H1 (cell line): ENCODE measurements at regions not wholly inside any gene's neighbourhood (a gene's known extent, or its start where the extent isn't known, plus 50 kb on each side); places are given as distances from the start of the nearest gene placed in this dataset.

Source experiments
- CTCF ChIA-PET: fragments of 300-600 bp; sonication (Branson Sonifier 250); formaldehyde crosslinking; loops from one replicate; lab custom pipeline; 2021; ENCODE audit not compliant: partially characterized antibody; lab: Charles Lee
- POLR2A ChIA-PET: fragments of 300-600 bp; sonication (Branson Sonifier 250); formaldehyde crosslinking; loops from one replicate; lab custom pipeline; 2021; ENCODE audit warnings: inconsistent platforms; ENCODE audit not compliant: partially characterized antibody; lab: Charles Lee
- DNase-seq, 2 experiments: peaks; one replicate each; pipeline versions ENCODE4 v3.0.0 to v3.0.0-alpha.2; 2010 to 2022; ENCODE audit warnings: low spot score in 2 of 2, low read depth in 1 of 2, mixed read lengths in 1 of 2
- FAIRE-seq: peaks from 2 replicates; lab custom pipeline; 2011; peaks lifted over from hg19 to GRCh38; lab: Jason Lieb, UNC
- H2AFZ ChIP-seq: 2 replicates; pipeline ENCODE4 v1.8.1; 2012; ENCODE audit warnings: low read length, inconsistent platforms
- H2AK5ac ChIP-seq: 2 replicates; pipeline ENCODE4 v1.6.1; 2013; ENCODE audit warnings: low read depth, low read length
- H2BK120ac ChIP-seq: replicated peaks from 2 replicates; pipeline ENCODE3; 2013; ENCODE audit warnings: low read depth, low read length, inconsistent platforms
- H2BK12ac ChIP-seq: 2 replicates; pipeline ENCODE4 v1.6.1; 2013; ENCODE audit warnings: low read depth, low read length
- H2BK15ac ChIP-seq: 2 replicates; pipeline ENCODE4 v1.6.1; 2013; ENCODE audit warnings: low read length
- H2BK20ac ChIP-seq: 2 replicates; pipeline ENCODE4 v1.6.1; 2013; ENCODE audit warnings: low read length
- H2BK5ac ChIP-seq: 2 replicates; pipeline ENCODE4 v1.6.1; 2013; ENCODE audit warnings: low read depth, low read length
- H3K14ac ChIP-seq: 2 replicates; pipeline ENCODE4 v1.6.1; 2013; ENCODE audit warnings: inconsistent platforms; ENCODE audit not compliant: insufficient read length
- H3K18ac ChIP-seq: 2 replicates; pipeline ENCODE4 v1.6.1; 2013; ENCODE audit warnings: low read length; ENCODE audit errors: extremely low read depth
- H3K23ac ChIP-seq: 2 replicates; pipeline ENCODE4 v1.6.1; 2013; ENCODE audit warnings: inconsistent platforms; ENCODE audit not compliant: insufficient read length
- H3K23me2 ChIP-seq: 2 replicates; pipeline ENCODE4 v1.6.1; 2013; ENCODE audit warnings: low read depth, low read length
- H3K27ac ChIP-seq: 2 replicates; pipeline ENCODE4 v1.6.1; 2011; ENCODE audit warnings: low read depth, low read length, inconsistent platforms
- H3K27me3 ChIP-seq, 4 experiments: replicated peaks in 1 of 4; 1 replicate in 1 of 4; 2 replicates in 3 of 4; pipeline versions ENCODE4 v1.6.1 to v1.8.1; 2011 to 2013; ENCODE audit warnings: low read length in 3 of 4, mild to moderate bottlenecking in 3 of 4, inconsistent platforms in 2 of 4, mixed read lengths in 2 of 4, moderate library complexity in 1 of 4; ENCODE audit not compliant: control insufficient read depth in 3 of 4, insufficient read depth in 3 of 4; ENCODE audit errors: extremely low read depth in 1 of 4
- H3K36me3 ChIP-seq, 4 experiments: 2 replicates each; pipeline versions ENCODE4 v1.6.1 to v1.8.1; 2011 to 2013; ENCODE audit warnings: mild to moderate bottlenecking in 4 of 4, low read length in 3 of 4, moderate library complexity in 2 of 4, control low read depth in 1 of 4, inconsistent platforms in 1 of 4; ENCODE audit not compliant: insufficient read depth in 4 of 4, control insufficient read depth in 2 of 4
- H3K4ac ChIP-seq: replicated peaks from 2 replicates; pipeline ENCODE3; 2013; ENCODE audit warnings: low read length, low read depth, mixed read lengths, inconsistent platforms; ENCODE audit not compliant: insufficient read length
- H3K4me1 ChIP-seq, 4 experiments: replicated peaks in 1 of 4; 1 replicate in 1 of 4; 2 replicates in 3 of 4; pipeline versions ENCODE4 v1.6.1 to v1.8.1; 2011 to 2013; ENCODE audit warnings: low read length in 3 of 4, inconsistent platforms in 2 of 4, mixed read lengths in 1 of 4; ENCODE audit not compliant: insufficient read depth in 4 of 4, control insufficient read depth in 3 of 4
- H3K4me2 ChIP-seq, 2 experiments: 2 replicates each; pipeline versions ENCODE4 v1.6.1 to v1.8.1; 2011 to 2013; ENCODE audit warnings: low read depth in 2 of 2, low read length in 2 of 2, control low read depth in 1 of 2, inconsistent platforms in 1 of 2, mild to moderate bottlenecking in 1 of 2; ENCODE audit not compliant: insufficient read depth in 1 of 2
- H3K4me3 ChIP-seq, 4 experiments: fragments of 200-600, 300-600 bp in 1 of 4; sonication (generic), shearing (Covaris generic), sonication (Bioruptor Twin) in 1 of 4; 2 replicates each; pipeline versions ENCODE4 v1.5.1 to v1.8.1; 2011 to 2016; ENCODE audit warnings: low read length in 4 of 4, low read depth in 3 of 4, control low read depth in 2 of 4, inconsistent platforms in 2 of 4, mild to moderate bottlenecking in 2 of 4, mixed read lengths in 1 of 4, moderate library complexity in 1 of 4; ENCODE audit not compliant: insufficient read depth in 2 of 4; ENCODE audit errors: extremely low read depth in 1 of 4
- H3K56ac ChIP-seq: replicated peaks from 2 replicates; pipeline ENCODE3; 2013; ENCODE audit warnings: low read depth, mild to moderate bottlenecking, mixed read lengths, low read length, inconsistent platforms; ENCODE audit not compliant: insufficient read length
- H3K79me1 ChIP-seq: 2 replicates; pipeline ENCODE4 v1.6.1; 2013; ENCODE audit warnings: low read depth, low read length, control low read depth
- H3K79me2 ChIP-seq, 2 experiments: 2 replicates each; pipeline versions ENCODE4 v1.6.1 to v1.8.1; 2012 to 2013; ENCODE audit warnings: low read length in 2 of 2, mild to moderate bottlenecking in 2 of 2, inconsistent platforms in 1 of 2; ENCODE audit not compliant: insufficient read depth in 2 of 2, control insufficient read depth in 1 of 2
- H3K9ac ChIP-seq, 4 experiments: replicated peaks in 1 of 4; 1 replicate in 1 of 4; 2 replicates in 3 of 4; pipeline versions ENCODE4 v1.6.1 to v1.8.1; 2011 to 2013; ENCODE audit warnings: low read depth in 3 of 4, low read length in 3 of 4, control low read depth in 2 of 4, mild to moderate bottlenecking in 2 of 4, moderate library complexity in 2 of 4, inconsistent platforms in 1 of 4; ENCODE audit errors: extremely low read depth in 1 of 4
- H3K9me3 ChIP-seq, 2 experiments: 2 replicates each; pipeline versions ENCODE4 v1.6.1 to v1.8.1; 2012 to 2013; ENCODE audit warnings: mild to moderate bottlenecking in 2 of 2, moderate library complexity in 2 of 2, control low read depth in 1 of 2, inconsistent platforms in 1 of 2, low read depth in 1 of 2, low read length in 1 of 2, mixed read lengths in 1 of 2; ENCODE audit not compliant: insufficient read depth in 2 of 2
- H4K20me1 ChIP-seq, 2 experiments: replicated peaks in 1 of 2; 2 replicates each; pipeline versions ENCODE3 to v1.8.1; 2011 to 2013; ENCODE audit warnings: inconsistent platforms in 2 of 2, low read length in 2 of 2, mild to moderate bottlenecking in 1 of 2; ENCODE audit not compliant: insufficient read depth in 2 of 2, control insufficient read depth in 1 of 2
- H4K5ac ChIP-seq: 2 replicates; pipeline ENCODE4 v1.6.1; 2013; ENCODE audit warnings: low read length, low read depth, mixed read lengths, inconsistent platforms; ENCODE audit not compliant: insufficient read length
- H4K8ac ChIP-seq: 2 replicates; pipeline ENCODE4 v1.8.0; 2013; ENCODE audit warnings: mild to moderate bottlenecking, moderate library complexity, low read length, inconsistent platforms; ENCODE audit not compliant: insufficient read depth; ENCODE audit errors: extremely low read depth
- H4K91ac ChIP-seq: replicated peaks from 2 replicates; pipeline ENCODE3; 2013; ENCODE audit warnings: low read length, mixed read lengths, inconsistent platforms; ENCODE audit not compliant: insufficient read length
- BACH1 ChIP-seq: IDR thresholded peaks from 2 replicates; pipeline ENCODE4 v1.6.1; 2012; ENCODE audit warnings: low read length, improper control_type of control experiment
- CHD2 ChIP-seq: IDR thresholded peaks from 2 replicates; pipeline ENCODE4 v1.6.1; 2012; ENCODE audit warnings: low read length, improper control_type of control experiment
- EP300 ChIP-seq, 2 experiments: IDR thresholded peaks; 1 replicate in 1 of 2; 2 replicates in 1 of 2; pipeline ENCODE4 v1.6.1; 2011 to 2012; ENCODE audit warnings: low read depth in 2 of 2, low read length in 2 of 2, mild to moderate bottlenecking in 2 of 2, borderline replicate concordance in 1 of 2, inconsistent platforms in 1 of 2, moderate library complexity in 1 of 2
- GABPA ChIP-seq: IDR thresholded peaks from 2 replicates; pipeline ENCODE4 v1.6.1; 2011; ENCODE audit warnings: mild to moderate bottlenecking, low read length, moderate library complexity, borderline replicate concordance; ENCODE audit not compliant: insufficient read depth
- PHF8 ChIP-seq: fragments of 200-600 bp; sonication (generic); conservative IDR thresholded peaks from 2 replicates; pipeline ENCODE4 v1.7.1; 2012; ENCODE audit warnings: low read depth, mild to moderate bottlenecking, inconsistent platforms, low read length, moderate library complexity
- POU5F1 ChIP-seq: IDR thresholded peaks from 2 replicates; pipeline ENCODE4 v1.6.1; 2011; ENCODE audit warnings: low read depth, mild to moderate bottlenecking, low read length, moderate library complexity
- RBBP5 ChIP-seq: IDR thresholded peaks from 2 replicates; pipeline ENCODE4 v1.7.1; 2012; ENCODE audit warnings: low read depth, mild to moderate bottlenecking, inconsistent platforms, low read length, moderate library complexity, borderline replicate concordance
- SIRT6 ChIP-seq: IDR thresholded peaks from one replicate; pipeline ENCODE4 v1.7.1; 2012; ENCODE audit warnings: low read length, inconsistent platforms
- SP2 ChIP-seq: IDR thresholded peaks from 2 replicates; pipeline ENCODE4 v1.6.1; 2012; ENCODE audit warnings: mild to moderate bottlenecking, low read length, inconsistent platforms
- SP4 ChIP-seq: IDR thresholded peaks from 2 replicates; pipeline ENCODE4 v1.6.1; 2012; ENCODE audit warnings: low read length, inconsistent platforms
- TCF12 ChIP-seq: IDR thresholded peaks from 2 replicates; pipeline ENCODE4 v1.6.1; 2011; ENCODE audit warnings: low read depth, mild to moderate bottlenecking, low read length
- YY1 ChIP-seq: IDR thresholded peaks from 2 replicates; pipeline ENCODE4 v1.6.1; 2011; ENCODE audit warnings: low read depth, mild to moderate bottlenecking, low read length
- ZNF274 ChIP-seq: IDR thresholded peaks from 2 replicates; pipeline ENCODE4 v1.7.0; 2012; ENCODE audit warnings: low read length, borderline replicate concordance; ENCODE audit errors: extremely low read depth
- WGBS, 2 experiments: shearing (Covaris generic) in 1 of 2; methylation state at CpG; one replicate each; pipeline versions ENCODE4 v1.1.6 to v1.1.7; 2013 to 2015; ENCODE audit warnings: low lambda C conversion rate in 2 of 2, mixed read lengths in 2 of 2, inconsistent platforms in 1 of 2, low coverage in 1 of 2, missing lambda C conversion rate in 1 of 2; ENCODE audit not compliant: insufficient replicate concordance in 2 of 2, insufficient coverage in 1 of 2, insufficient read length in 1 of 2; ENCODE audit errors: extremely low coverage in 1 of 2, missing lambda C conversion rate in 1 of 2; 5-methylcytosine and 5-hydroxymethylcytosine counted together

DNA sequence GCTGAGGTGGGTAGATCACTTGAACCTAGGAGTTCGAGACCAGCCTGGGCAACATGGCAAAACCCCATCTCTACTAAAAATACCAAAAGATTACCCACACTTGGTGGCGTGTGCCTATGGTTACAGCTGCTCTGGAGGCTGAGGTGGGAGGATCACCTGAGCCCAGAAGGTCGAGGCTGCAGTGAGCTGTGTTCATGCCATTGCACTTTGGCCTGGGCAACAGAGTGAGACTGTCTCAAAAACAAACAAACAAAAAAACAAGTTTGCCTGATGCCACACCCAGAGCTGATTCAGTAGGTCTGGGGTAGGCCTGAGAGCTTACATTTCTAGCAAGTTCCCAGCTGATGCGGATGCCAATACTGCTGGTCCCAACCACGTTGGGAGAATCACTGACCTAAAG, 60.5 kb upstream of the HSPA9 start:
- FAIRE-seq (no peak), DNase-seq (no peak)
- no peak overlapping the region for H2BK20ac ChIP-seq
- peaks cover 0 to 6% (median under 1%) of the 10 kb centered on the region in 4 experiments; a peak in 4 of 7 replicates for H3K4me1 ChIP-seq
- no peaks in the 10 kb centered on the region for H3K79me2 ChIP-seq
- H3K9ac ChIP-seq, result no peak overlapping the region
- H3K79me1 ChIP-seq, result no peaks in the 10 kb centered on the region
- no peak overlapping the region for H4K8ac ChIP-seq
- no peak overlapping the region for H4K91ac ChIP-seq
- CTCF ChIA-PET, result interaction anchor here (0.6 to 17.1 kb wide), 7 partner anchors 14 to 531 kb away, joined by 3 to 192 read pairs (median 5); no protein-coding TSS in a partner anchor
- H3K14ac ChIP-seq, result no peak overlapping the region
- H2BK120ac ChIP-seq, result no peak overlapping the region
- POLR2A ChIA-PET, result no interaction called here
- H2AK5ac ChIP-seq, result no peak overlapping the region
- no peak overlapping the region for H2BK5ac ChIP-seq
- H3K36me3 ChIP-seq, result no peaks in the 10 kb centered on the region
- H2BK12ac ChIP-seq, result no peak overlapping the region
- H3K23me2 ChIP-seq, result no peaks in the 10 kb centered on the region
- no peak overlapping the region for H3K56ac ChIP-seq
- no peak overlapping the region for H3K4ac ChIP-seq
- H3K23ac ChIP-seq, result no peak overlapping the region
- no peak overlapping the region for H4K5ac ChIP-seq
- H3K9me3 ChIP-seq, result no peaks in the 10 kb centered on the region
- no peak overlapping the region for H3K18ac ChIP-seq
- H3K27ac ChIP-seq, result no peak overlapping the region
- no peak overlapping the region for H2BK15ac ChIP-seq
- 88% methylated on average over 5 of the region's 5 CpGs; no CpG with 5 or more reads in 1 of the 2 experiments for WGBS, 2 experiments
- no peak for TF ChIP-seq SP4
- TF ChIP-seq POU5F1, result no peak
- no peak for TF ChIP-seq SIRT6
- no peak for TF ChIP-seq GABPA
- no peak for TF ChIP-seq TCF12
- no peak for TF ChIP-seq RBBP5
- TF ChIP-seq ZNF274, result no peak
- no peak for TF ChIP-seq EP300 (IDR thresholded peaks at IDR 0.05; ENCODE audit: borderline replicate concordance in 1 of 2, low read depth in 2 of 2, low read length in 2 of 2)
- no peak for TF ChIP-seq CHD2
- TF ChIP-seq PHF8, result no peak
- no peak for TF ChIP-seq BACH1
- no peak for TF ChIP-seq YY1
- no peak for TF ChIP-seq SP2
- H4K20me1 ChIP-seq, result no peaks in the 10 kb centered on the region
- no peak overlapping the region for H3K4me3 ChIP-seq
- no peak overlapping the region for H2AFZ ChIP-seq
- H3K4me2 ChIP-seq, result no peak overlapping the region
- no peaks in the 10 kb centered on the region for H3K27me3 ChIP-seq
